ENCODE measurements at regions not wholly inside any gene's neighbourhood (a gene's known extent, or its start where the extent isn't known, plus 50 kb on each side); places are given as distances from the start of the nearest gene placed in this dataset.
"Not testable (repeated sequence)": the region's sequence is repeated elsewhere in the genome, so short reads cannot be mapped to it uniquely, and the experiment has no call there.

DNA sequence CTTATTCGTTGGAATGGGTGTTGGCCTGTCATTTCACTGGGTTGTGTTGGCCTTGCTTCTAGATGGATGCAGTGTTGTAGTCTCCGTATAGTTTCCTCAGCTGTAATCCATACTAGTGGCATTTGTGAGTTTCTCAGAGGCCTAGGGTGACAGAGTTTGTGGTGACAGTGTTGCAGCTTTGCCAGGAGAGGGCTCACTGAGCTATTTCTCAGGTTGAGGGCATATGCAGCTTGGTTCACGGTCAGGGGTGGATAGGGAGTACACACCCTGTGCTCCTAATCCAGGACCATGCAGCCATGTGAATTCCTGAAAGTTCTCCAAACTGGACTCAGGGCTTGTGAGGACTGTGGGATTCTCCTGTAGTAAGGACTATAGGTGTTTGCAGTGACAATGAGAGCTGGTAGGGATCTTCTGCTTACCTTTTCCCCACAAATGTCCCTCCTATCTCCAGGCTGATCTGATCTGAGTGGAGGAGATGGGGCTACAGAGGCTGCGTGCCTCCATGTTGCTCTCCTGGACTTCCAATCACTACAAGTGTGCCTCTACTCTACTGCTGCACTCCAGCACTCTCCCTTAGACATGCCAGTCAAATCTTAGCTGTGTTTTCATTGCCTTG, 229.0 kb downstream of the STK31 start:
- DNase-seq, result peak; percentile 27

DNA sequence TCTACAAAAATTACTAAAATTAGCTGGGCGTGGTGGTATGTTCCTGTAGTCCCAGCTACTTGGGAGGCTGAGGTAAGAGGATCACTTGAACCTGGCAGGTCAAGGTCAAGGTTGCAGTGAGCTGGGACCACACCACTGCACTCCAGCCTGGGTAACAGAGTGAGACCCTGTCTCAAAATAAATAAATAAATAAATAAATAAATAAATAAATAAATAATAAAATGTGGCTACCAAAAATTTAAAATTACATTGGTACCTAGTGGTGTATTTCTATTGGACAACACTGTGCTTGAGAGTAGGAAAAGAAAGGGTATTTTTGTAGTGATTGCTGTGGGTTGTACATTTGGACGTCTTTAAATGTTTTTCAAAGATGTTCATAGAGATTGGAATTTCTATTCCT, 229.7 kb downstream of the STK31 start:
- DNase-seq, result not testable (repeated sequence)

DNA sequence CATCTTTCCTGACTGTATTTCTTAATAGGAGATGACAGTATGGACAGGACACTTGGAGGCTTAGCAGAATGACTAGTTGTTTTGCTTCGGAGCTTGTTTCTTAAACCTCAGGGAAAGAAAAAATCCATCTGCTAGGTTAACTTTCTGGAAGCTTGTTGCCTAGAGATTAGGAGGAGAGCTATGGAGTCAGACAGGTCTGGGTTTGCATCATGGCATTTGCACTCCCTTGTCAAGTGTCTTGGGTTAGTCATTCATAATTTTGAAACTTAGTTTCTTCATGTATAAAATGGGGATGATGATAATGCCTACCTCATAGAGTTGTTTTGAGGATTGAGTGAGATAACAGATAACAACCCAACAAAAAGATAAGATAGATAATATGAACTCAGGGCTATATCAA, 231.5 kb downstream of the STK31 start:
- DNase-seq, result no peak

DNA sequence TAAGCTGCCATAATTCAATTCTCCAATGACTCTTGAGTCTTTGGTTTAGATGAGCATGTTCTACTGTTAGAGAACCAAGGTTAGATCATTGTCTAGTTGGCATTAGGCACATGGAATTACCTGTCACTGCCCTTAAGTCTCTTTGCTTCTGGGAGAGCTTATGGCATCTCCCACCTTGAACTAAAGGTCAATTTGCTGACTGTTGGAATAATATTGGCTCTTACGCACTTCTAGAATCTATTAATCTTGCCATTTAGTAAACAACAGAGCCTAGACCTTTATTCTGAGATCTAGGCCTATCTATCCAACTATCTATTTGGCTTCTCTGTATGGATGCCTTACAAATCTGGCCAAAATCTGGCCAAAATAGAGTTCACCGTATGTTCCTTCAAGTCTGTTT, 232.0 kb downstream of the STK31 start:
- DNase-seq, result no peak

DNA sequence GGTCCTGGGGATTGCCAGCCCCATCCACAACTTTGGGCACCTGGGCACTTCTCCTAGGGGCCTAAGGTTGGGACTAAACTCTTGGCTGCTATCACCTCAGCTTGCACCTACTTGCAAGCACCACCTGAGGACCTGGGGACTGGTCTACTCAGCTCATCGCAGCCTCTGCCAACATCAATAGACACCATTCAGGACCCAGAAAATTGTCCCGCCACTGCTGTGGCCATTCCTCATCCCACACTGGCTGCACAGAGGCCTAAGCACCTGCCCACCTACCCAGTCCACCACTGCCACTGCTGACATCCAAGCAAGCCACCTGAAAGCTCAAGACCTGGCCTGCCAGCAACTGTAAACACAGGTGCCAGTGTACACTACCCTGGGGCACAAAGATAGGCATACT, 234.1 kb downstream of the STK31 start:
- no peak for DNase-seq

DNA sequence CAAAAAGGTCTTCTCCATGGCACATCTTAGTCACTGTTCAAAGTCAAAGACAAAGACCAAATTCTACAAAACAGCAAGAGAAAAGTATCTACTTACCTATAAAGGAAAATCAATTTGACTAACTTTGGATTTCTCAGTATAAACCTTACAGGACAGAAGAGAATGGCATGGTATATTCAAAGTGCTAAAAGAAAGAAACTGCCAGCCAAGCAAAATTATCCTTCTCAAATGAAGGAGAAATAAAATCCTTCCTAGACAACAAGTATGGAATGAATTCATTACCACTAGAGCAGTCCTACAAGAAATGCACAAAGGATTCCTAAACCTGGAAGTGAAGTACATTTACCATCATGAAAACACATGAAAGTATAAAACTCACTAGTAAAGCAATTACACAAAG, 235.5 kb downstream of the STK31 start:
- no peak for DNase-seq

DNA sequence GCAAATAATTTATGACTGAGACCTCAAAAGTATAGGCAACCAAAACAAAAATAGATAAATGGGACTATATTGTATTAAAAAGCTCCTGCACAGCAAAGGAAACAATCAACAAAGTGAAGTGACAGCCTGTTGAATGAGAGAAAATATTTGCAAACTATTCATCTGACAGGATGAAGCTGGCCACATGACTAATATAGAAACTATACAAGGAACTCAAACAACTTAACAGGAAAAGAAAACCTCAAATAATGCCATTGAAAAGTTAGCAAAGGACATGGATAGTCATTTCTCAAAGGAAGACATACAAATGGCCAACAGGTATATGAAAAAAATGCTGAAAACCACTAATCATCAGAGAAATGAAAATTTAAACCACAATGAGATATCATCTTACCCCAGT, 245.1 kb downstream of the STK31 start:
- DNase-seq, result peak; percentile 15

DNA sequence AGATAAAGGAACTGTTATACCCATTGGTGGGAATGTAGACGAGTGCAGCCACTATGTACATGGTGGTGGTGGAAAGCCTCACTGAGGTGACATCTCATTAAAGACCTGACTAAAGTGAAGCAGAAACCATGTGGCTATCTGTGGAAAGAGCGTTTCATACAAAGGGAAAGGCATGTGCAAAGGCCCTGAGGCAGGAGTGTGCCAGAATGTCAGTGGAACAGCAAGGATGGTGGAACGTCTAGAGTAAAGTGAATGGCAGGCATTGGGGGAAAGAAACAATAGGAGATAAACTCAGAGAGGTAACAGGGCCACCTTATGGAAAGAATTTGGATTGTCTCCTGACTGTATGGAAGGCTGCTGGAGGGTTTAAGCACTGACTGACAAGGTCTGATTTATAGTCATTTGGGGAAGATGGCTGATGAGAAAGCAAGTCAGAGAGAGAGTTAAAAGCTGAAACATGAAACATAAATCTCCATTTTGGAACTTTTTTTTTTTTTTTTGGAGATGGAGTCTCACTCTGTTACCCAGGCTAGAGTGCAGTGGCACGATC, 245.7 kb downstream of the STK31 start:
- no peak for DNase-seq

DNA sequence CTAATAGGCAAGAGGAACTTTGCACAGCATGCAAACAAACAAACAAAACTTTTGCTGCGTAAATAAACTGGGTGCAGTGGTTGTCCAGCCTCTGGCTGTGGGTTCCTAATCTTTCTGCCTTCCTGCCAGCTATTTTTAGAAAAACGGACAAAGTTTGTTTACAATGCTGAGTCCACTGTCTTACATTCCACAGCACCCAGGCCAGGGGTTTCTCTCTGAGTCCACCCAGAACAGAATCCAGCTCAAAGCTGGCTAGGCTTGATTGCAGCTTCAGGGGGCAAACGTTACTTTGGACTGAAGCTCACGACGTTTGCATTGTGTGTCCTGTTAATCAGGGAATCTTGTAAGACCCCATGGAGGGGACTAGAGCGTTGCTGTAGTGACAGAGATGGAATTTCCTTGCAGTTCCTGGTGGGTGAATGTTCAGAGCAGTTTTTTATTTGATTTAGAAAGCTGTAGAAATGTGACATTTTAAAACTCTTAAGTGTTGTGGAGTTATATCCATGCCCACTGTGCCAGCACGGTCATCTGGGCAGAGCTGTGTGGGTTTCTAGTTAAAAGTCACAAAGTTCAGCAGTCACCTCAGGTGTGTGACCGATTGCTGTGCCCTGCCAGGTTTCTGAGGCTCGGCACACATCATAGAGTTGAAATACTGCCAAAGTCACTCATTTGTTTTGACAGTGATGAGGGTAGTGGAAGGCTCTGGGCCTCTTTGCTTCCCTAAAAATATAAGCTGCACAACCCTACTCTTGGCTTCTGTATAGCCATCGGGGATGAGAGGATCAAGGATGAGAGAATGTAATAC, 247.0 kb downstream of the STK31 start:
- DNase-seq, result no peak

DNA sequence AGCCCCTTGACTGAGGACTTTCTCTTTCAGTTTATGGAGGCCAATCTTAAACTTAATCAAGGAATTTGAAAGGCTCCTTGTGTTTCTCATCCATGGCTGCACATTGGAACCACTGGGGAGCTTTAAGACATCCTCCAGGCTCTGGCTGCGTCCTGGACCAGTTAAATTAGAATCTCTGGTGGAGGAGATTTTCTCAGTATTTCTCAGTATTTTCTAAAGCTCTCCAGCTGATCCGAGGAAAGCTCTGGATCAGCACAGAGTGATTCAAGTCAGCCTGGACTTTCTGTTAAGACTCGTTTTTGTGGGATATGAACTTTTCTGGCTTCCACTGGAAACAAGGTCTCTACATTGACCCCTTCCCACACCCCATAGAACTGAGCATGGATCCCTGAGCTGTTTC, 249.8 kb downstream of the STK31 start:
- DNase-seq, result no peak

DNA sequence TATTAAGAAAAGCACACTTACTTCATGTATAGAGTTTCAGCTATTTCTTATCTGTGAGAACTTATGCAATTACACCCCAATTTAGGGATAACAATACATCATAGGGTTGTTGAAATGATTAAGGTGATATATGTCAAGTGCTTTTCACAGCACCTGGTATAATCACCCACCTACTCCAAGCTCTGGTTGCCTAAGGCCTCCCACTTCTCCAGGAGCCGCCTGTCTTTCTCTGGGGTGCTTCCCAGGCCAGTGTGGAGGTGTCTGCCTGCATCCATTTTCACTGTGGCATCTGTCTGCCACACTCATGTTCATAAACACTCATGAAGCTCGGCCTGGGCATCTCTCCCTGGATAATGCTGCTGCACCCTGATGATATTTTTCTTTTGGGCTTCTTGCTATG, 250.3 kb downstream of the STK31 start:
- DNase-seq, result no peak

DNA sequence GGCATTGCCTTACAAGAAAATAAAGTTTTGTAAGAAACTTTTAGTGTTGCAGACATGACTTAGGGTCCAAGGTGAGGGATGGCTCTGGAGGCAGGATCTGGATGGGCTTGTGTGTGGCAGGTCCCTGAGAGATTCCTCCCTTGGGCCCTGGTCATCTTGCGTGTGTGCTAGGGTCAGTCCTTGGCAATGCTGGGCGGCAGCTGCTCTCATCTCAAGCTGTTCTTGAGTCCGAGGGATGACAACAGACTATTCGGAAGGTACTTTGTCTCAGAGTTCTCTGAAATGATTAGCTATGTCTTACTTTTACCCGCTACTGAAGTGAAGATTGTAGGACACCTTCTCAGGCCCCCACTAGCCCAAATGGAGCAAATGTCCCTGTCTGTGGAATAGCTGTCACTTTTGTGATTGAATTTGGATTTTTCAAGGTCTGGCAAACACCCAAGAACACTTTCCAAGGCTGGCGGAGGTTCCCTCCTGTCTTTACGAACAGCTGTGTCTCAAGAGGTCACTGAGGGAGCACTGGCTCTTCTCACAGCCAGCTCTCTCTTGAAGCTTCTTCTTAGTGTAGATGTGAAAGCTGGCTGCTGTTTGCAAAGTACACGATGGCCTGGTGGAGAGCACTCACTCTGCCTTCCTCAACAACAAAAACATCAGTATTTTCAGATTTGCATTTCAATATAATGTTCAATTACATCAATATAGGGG, 253.6 kb downstream of the STK31 start:
- DNase-seq, result no peak

DNA sequence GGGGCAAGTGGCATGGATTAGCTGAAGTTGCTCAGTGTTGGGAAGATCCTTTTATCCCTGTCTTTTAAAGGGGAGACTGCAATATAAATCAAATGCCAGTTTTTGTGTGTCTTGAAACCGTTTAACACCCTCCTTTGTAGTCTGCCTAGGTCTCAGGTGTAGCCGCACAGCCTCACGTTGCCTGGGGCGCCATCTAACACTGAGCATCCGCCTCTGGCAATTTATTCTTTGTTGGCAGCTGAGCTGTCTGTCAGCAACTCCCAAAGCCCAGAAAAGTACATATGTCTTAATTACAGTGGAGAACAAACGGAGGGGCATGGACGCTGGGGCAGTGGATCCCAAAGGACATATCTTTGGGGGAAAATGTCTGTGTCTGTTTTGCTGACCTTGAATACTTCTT, 254.7 kb downstream of the STK31 start:
- DNase-seq, result no peak

DNA sequence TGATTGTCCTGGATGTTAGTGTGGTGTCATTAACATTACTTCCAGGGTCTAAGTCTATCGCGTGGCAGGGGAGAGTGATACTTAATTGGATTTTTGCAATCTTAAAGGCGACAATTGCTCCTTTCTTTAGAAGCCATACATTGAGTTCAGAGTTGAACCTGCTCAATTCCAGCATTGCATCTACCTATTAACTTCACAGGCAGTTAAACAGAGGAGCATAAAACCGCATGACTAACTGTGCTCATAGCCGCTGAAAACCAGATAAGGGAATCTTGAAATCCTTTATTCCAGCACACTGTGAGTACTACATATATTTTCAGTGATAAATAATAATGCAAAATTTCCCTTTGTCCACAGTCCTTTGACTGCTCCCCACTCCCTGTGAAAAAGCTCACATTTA, 255.3 kb downstream of the STK31 start:
- no peak for DNase-seq

DNA sequence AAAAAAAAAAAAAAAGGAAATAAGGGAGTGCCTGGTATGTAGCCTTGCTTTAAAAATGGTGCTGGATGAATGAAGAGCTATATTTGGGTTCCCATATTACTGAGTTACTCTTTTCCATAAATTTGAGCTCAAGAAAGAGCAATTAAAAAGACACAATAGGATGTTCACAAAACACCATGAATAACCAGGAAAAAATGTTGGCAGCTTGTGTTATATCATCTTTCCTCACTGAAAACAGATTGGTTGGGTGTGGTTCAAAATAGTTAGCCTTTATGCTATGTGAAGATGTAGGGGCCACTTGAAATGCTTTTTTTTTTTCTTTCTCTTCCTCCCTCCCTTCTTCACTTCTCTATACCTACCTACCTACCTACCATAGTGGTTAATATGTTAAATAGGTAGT, 256.9 kb downstream of the STK31 start:
- no peak for DNase-seq

DNA sequence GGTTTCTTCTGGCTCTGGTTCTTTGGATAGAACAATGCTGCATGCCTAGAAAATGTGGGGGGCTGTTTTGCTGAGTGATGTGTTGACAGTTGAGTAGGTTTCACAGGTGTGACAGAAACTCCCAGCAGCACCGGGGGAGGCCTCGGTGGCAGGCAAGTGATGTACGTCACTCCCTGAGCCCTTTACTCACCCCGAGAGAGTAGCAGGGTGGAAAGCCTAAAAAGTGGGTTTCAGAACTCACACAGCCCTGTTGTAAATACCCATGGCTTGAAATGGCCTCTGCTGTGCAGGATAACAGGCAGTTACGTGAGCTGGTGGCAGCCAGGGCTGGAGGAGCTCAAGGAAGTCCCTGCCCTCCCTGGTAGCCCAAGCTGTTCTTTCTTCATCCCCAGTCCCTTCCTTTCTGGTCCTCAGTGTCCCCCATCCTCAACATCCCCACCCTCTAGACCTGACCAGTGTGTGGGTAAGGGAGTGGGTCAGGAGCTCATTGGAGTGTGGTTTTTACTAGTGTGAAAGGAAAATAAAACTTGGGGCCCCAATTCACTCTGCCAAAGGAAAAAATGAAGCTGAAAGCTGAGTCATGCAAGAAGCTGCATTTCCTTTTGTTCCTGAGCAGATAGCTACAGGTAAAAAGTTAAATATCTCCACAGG, 258.1 kb downstream of the STK31 start:
- no peak for DNase-seq

DNA sequence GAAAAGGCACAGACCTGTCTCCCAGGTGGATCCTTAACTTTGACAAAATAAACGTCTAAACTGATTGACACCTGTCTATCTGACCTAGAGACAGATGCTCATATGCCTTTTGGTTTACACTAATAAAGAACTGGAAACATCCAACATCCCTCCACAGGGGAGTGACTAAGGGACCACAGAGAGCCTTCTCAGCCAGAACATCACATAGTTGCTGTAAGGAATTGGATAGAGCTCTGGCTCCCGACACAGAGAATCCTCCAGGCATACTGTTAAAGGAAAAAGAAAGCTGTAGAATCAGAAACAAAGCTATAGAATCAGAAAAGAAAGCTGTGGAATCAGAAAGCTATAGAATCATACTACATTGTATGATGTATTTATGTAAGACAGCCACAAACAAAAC, 258.8 kb downstream of the STK31 start:
- DNase-seq, result no peak

DNA sequence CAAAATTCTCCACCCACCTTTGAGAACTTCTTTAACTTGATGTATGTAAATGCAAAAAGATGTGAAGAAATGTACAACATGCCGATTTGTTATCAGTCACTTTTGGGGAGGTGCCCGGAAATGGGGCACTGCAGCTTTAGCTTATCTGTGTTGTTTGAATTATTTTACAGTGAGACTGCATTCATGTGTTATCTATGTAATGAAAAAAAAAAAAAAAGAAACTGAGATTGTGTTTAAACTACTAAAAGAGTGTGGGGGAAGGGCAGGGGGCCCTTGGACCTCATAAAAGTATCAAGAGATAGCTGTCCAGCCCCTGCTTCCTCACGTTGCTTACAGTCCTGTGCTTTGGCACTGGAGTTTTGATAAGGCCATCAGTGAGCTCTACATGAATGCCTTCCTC, 259.4 kb downstream of the STK31 start:
- no peak for DNase-seq

DNA sequence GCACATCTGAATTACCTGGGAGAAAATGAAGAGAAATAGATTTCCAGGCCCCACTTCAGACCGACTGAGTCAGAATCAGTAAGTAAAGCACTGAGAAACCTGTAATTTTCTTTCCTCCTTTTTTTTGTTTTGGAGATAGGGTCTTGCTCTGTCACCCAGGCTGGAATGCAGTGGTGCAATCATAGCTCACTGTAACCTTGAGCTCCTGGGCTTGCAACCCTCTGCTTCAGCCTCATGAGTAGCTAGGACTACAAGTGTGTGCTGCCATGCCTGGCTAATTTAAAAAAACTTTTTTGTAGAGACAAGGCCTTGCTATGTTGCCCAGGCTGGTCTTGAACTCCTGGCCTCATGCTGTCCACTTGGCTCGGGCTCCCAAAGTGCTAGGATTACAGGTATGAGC, 260.2 kb downstream of the STK31 start:
- DNase-seq, result no peak

DNA sequence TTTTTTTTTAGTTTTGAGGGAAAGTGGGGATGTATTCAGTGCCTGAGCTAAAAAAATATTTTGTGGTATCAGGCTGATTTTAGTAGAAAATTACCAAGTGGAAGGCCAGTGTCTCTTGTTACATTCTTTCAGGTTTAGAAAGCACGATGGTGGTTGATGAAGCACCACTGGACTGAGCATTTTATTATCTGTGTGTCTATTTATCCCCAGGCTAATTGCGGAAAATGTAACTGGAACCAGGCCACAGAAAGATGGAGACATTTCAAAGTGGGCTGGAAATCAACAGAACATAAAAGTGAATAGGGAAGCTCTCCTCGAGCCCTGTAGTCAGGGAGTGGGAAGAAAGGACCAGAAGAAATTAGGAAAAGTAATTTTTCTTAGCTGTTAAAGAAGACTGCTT, 261.0 kb downstream of the STK31 start:
- DNase-seq, result peak; percentile 2

DNA sequence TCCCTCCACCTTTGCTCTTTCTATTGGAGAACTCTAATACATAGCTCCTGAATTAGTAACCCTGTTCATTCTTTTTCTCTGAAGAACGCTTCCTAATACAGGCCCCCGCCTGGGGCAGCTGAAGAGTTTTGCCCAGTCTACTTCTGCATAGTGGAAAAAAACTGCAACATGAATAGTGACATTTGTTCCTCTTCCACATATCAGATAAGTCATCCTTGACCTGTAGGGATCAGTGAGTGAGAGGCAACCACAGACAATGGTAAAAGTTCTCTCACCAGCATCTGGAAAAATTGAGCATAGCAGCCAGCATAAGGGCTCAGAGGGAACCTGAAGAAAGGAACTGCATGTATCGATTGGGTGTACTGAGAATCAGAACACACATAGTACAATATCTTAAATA, 262.0 kb downstream of the STK31 start:
- no peak for DNase-seq

DNA sequence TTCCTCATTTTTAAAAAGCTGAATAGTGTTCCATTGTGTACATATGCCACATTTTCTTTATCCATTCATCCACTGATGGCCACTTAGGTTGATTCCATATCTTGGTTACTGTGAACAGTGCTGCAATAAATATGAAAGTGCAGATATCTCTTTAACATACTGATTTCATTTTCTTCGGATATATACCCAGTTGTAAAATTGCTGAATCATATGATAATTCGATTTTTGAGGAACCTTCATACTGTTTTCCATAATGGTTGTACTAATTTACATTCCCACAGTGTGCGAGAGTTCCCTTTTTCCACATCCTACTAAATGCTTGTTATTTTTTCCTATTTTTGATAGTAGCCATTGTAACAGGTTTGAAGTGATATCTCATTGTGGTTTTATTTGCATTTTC, 263.2 kb downstream of the STK31 start:
- DNase-seq, result no peak

DNA sequence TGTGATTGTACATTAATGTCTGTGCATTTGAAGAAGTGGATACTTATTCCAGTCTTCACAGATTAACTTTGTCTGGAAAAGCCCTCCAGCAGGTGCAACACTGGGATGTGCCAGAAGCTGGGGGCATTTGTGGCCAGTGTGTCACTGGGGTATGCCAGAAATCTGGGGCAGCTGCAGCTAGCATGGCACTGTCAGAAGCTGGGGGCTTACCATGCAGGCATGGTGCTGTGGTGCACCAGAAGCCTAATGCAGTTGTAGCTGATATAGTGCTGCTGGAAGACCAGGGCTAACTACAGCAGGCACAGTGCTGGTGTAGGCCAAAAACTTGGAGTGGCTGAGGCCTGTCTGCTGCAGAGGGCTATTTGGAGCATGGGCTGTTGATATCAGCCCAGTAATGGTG, 270.1 kb downstream of the STK31 start:
- DNase-seq, result no peak

Data from fibroblast of skin of abdomen (primary cell).